GM12891 (cell line): ENCODE measurements at regions not wholly inside any gene's neighbourhood (a gene's known extent, or its start where the extent isn't known, plus 50 kb on each side); places are given as distances from the start of the nearest gene placed in this dataset.

ENCODE experiments used
- PAX5 ChIP-seq: IDR thresholded peaks from 2 replicates; pipeline ENCODE4 v1.6.1; 2011; ENCODE audit warnings: low read length, moderate library complexity, mild to moderate bottlenecking; ENCODE audit not compliant: insufficient read depth, severe bottlenecking
- POLR2A ChIP-seq: IDR thresholded peaks from 2 replicates; pipeline ENCODE4 v1.6.1; 2011; ENCODE audit warnings: low read depth, low read length, control low read depth
- POLR2AphosphoS5 ChIP-seq: IDR thresholded peaks from 2 replicates; pipeline ENCODE4 v1.6.1; 2011; ENCODE audit warnings: low read depth, low read length, control low read depth
- POU2F2 ChIP-seq: IDR thresholded peaks from 2 replicates; pipeline ENCODE4 v1.6.1; 2011; ENCODE audit warnings: low read depth, mild to moderate bottlenecking, control low read depth, low read length, moderate library complexity
- SPI1 ChIP-seq: IDR thresholded peaks from 2 replicates; pipeline ENCODE4 v1.6.1; 2011; ENCODE audit warnings: low read depth, low read length, control low read depth
- TAF1 ChIP-seq: IDR thresholded peaks from 2 replicates; pipeline ENCODE4 v1.6.1; 2011; ENCODE audit warnings: low read depth, low read length, control low read depth

DNA sequence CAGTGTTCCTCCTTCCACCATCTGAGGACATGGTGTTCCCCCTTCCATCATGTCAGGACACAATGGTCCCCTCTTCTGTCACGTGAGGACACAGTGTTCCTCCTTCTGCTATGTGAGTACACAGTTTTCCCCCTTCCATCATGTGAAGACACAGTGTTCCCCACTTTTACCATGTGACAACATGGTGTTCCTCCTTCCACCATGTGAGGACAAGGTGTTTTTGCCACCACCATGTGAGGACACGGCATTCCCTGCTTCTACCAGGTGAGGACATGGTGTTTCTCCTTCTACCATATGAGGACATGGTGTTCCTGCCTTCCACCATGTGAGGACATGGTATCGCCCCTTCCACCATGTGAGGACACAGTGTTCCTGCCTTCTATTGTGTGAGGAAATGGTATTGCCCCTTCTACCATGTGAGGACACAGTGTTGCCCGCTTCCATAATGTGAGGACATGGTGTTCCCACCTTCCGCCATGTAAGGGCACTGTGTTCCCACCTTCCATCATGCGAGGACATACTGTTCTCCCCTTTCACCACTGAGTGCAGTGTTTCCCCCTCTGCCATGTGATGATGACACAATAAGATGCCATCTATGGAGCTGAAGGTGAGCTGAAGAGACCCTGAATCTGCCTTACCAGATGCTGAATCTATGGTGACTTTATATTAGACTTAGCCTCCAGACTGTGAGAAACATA lies 132.3 kb downstream of the FCRL5 start:
- TF ChIP-seq POLR2A (no peak), POLR2AphosphoS5 (no peak), TAF1 (no peak), PAX5 (no peak), POU2F2 (no peak), SPI1 (no peak)
